Tibial nerve (tissue), 4 donors: ENCODE measurements at regions not wholly inside any gene's neighbourhood (a gene's known extent, or its start where the extent isn't known, plus 50 kb on each side); places are given as distances from the start of the nearest gene placed in this dataset.
"Not testable (repeated sequence)": the region's sequence is repeated elsewhere in the genome, so short reads cannot be mapped to it uniquely, and the experiment has no call there.

Experiments
- DNase-seq, 2 donors: peaks; one replicate each; pipeline ENCODE4 v3.0.0-alpha.2; 2019; ENCODE audit warnings: low spot score in 2 of 2
- H3K27ac ChIP-seq, 4 donors: fragments of 200-600 bp; sonication (generic) in 3 of 4; one replicate each; pipeline ENCODE4 v1.5.1; 2017 to 2019; ENCODE audit warnings: mild to moderate bottlenecking in 1 of 4
- H3K27me3 ChIP-seq, 2 donors: fragments of 200-600 bp; sonication (generic) in 1 of 2; one replicate each; pipeline versions ENCODE4 v1.5.1 to v1.6.0; 2017 to 2019
- H3K36me3 ChIP-seq, 3 donors: fragments of 200-600 bp; sonication (generic); one replicate each; pipeline ENCODE4 v1.5.1; 2018 to 2019
- H3K4me1 ChIP-seq, 4 donors: fragments of 200-600 bp; sonication (generic) in 3 of 4; one replicate each; pipeline ENCODE4 v1.5.1; 2017 to 2019
- H3K4me3 ChIP-seq, 4 donors: fragments of 200-600 bp; sonication (generic) in 3 of 4; one replicate each; pipeline ENCODE4 v1.5.1; 2017 to 2019; ENCODE audit warnings: mild to moderate bottlenecking in 1 of 4, moderate library complexity in 1 of 4
- H3K9me3 ChIP-seq, 4 donors: fragments of 200-600 bp; sonication (generic) in 3 of 4; one replicate each; pipeline ENCODE4 v1.5.1; 2017 to 2019
- EP300 ChIP-seq, 2 donors: sonication (generic); formaldehyde crosslinking; IDR thresholded peaks; one replicate each; pipeline ENCODE4 v1.6.1; 2017; ENCODE audit warnings: antibody characterized with exemption in 2 of 2, mild to moderate bottlenecking in 1 of 2
- POLR2A ChIP-seq, 2 donors: fragments of 450-650 bp; IDR thresholded peaks; one replicate each; pipeline ENCODE4 v1.6.1; 2017; ENCODE audit warnings: antibody characterized with exemption in 2 of 2, mild to moderate bottlenecking in 2 of 2, moderate library complexity in 2 of 2
- WGBS, 2 donors: methylation state at CpG; one replicate each; pipeline ENCODE4 v1.1.5; 2018; 5-methylcytosine and 5-hydroxymethylcytosine counted together
- TF ChIP-seq, protein P1 (sequence below), 5 experiments: fragments of 200-600 bp in 3 of 5; fragments of 450-650 bp in 2 of 5; sonication (generic) in 3 of 5; IDR thresholded peaks; one replicate each; pipeline ENCODE4 v1.5.1; 2016 to 2019; ENCODE audit warnings: antibody characterized with exemption in 5 of 5, mild to moderate bottlenecking in 3 of 5, moderate library complexity in 2 of 5

GRCh38 chr7:29636009-29636351, 72.3 kb downstream of the PRR15 start:
- H3K4me3 ChIP-seq, result no peak overlapping the region
- H3K36me3 ChIP-seq, result no peaks in the 10 kb centered on the region
- 84 to 87% methylated on average over 1 of the region's 1 CpG for WGBS, 2 donors
- peaks cover 0 to 6% (median 0%) of the 10 kb centered on the region in 4 donors for H3K4me1 ChIP-seq
- no peaks in the 10 kb centered on the region for H3K27me3 ChIP-seq
- TF ChIP-seq EP300 (IDR thresholded peaks at IDR 0.05) (no peak), POLR2A (IDR thresholded peaks at IDR 0.05) (no peak)
- TF ChIP-seq, protein P1, sequence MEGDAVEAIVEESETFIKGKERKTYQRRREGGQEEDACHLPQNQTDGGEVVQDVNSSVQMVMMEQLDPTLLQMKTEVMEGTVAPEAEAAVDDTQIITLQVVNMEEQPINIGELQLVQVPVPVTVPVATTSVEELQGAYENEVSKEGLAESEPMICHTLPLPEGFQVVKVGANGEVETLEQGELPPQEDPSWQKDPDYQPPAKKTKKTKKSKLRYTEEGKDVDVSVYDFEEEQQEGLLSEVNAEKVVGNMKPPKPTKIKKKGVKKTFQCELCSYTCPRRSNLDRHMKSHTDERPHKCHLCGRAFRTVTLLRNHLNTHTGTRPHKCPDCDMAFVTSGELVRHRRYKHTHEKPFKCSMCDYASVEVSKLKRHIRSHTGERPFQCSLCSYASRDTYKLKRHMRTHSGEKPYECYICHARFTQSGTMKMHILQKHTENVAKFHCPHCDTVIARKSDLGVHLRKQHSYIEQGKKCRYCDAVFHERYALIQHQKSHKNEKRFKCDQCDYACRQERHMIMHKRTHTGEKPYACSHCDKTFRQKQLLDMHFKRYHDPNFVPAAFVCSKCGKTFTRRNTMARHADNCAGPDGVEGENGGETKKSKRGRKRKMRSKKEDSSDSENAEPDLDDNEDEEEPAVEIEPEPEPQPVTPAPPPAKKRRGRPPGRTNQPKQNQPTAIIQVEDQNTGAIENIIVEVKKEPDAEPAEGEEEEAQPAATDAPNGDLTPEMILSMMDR (IDR thresholded peaks at IDR 0.05), result no peak
- H3K9me3 ChIP-seq, result no peaks in the 10 kb centered on the region
- H3K27ac ChIP-seq, result no peak overlapping the region
- no peak for DNase-seq

DNA sequence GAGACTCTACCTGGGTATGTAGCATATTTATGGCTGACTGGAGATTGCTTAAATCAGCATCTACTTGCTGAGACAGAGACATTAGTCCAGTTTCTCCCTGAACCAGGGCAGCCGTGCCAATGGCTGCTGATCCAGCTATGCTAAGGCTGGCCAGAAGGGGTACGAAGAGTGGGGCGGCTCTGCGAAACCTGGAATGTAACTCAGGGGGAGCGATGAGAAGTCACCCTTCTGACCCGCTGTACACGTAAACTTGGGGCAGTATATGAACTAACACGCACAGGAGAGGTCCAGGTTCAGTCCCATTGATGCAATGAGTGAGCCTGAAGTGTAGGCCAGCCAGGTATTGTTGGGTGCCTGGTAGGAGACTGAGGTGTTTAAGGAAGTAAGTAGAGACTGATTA, 73.7 kb downstream of the PRR15 start:
- H3K9me3 ChIP-seq, result no peaks in the 10 kb centered on the region
- no peaks in the 10 kb centered on the region for H3K36me3 ChIP-seq
- H3K4me1 ChIP-seq, result peaks cover 0 to 6% (median 0%) of the 10 kb centered on the region in 4 donors
- DNase-seq, result no peak
- H3K4me3 ChIP-seq, result no peak overlapping the region
- TF ChIP-seq EP300 (IDR thresholded peaks at IDR 0.05) (no peak), POLR2A (IDR thresholded peaks at IDR 0.05) (no peak)
- TF ChIP-seq, protein P1 (IDR thresholded peaks at IDR 0.05), result no peak
- H3K27ac ChIP-seq, result no peak overlapping the region
- no peaks in the 10 kb centered on the region for H3K27me3 ChIP-seq
- WGBS, 2 donors, result 96 to 99% methylated on average over 8 of the region's 8 CpGs

DNA sequence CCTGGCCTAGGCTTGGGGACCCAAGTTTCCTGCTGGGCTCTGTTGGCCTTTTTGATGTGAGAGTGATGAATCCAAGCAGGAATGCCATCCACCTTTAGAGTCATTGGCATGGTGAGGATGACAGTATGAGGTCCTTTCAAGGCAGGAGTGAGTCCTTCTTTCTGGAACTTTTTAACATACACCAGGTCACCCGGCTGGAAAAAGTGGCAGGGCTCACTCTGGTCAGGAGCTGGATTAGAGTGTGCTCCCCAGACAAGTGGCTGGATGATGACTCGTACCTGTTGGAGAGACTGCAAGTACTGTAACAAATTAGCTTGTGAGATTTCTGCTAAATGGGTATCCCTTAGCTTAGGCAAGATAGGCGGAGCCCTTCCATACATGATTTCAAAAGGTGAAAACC, 75.2 kb downstream of the PRR15 start:
- not testable (repeated sequence) for H3K27me3 ChIP-seq, H3K27ac ChIP-seq, H3K9me3 ChIP-seq, H3K36me3 ChIP-seq, H3K4me3 ChIP-seq, H3K4me1 ChIP-seq, DNase-seq
- 92 to 94% methylated on average over 3 of the region's 3 CpGs for WGBS, 2 donors

DNA sequence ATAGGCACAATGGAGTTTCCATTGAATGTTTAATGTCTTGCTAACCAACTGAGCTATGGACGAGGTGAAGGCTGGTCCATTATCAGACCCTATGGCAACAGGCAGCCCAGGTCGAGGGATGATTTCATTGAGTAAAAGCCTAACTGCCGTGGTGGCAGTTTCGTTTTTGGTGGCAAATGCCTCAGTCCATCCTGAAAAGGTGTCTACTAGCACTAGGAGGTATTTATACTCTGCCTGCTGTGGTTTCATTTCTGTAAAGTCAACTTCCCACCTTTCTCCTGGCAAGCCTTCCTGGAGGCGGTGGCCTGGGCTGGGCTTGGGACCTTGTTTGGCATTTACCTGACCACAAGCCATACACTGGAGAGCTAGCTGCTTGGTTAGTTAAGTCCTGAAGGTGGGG, 75.8 kb downstream of the PRR15 start:
- Histone ChIP-seq H3K9me3 (no peaks in the 10 kb centered on the region), H3K27ac (no peak overlapping the region), H3K36me3 (no peaks in the 10 kb centered on the region), H3K4me3 (no peak overlapping the region), H3K27me3 (no peaks in the 10 kb centered on the region), H3K4me1 (peaks cover 0 to 6% (median 0%) of the 10 kb centered on the region in 4 donors)
- no peak for DNase-seq
- WGBS, 2 donors, result 94 to 97% methylated on average over 4 to 5 of the region's 5 CpGs
- TF ChIP-seq, protein P1 (IDR thresholded peaks at IDR 0.05), result no peak
- no peak for TF ChIP-seq POLR2A (IDR thresholded peaks at IDR 0.05)
- TF ChIP-seq EP300 (IDR thresholded peaks at IDR 0.05), result no peak

- no peak for TF ChIP-seq POLR2A (IDR thresholded peaks at IDR 0.05)
- TF ChIP-seq EP300 (IDR thresholded peaks at IDR 0.05), result no peak
- H3K4me1 ChIP-seq, result peaks cover 0 to 5% (median 0%) of the 10 kb centered on the region in 4 donors
- WGBS, 2 donors, result 53 to 65% methylated on average over 12 of the region's 12 CpGs
Measured at GRCh38 chr7:29639886-29640595, 76.4 kb downstream of the PRR15 start.

DNA sequence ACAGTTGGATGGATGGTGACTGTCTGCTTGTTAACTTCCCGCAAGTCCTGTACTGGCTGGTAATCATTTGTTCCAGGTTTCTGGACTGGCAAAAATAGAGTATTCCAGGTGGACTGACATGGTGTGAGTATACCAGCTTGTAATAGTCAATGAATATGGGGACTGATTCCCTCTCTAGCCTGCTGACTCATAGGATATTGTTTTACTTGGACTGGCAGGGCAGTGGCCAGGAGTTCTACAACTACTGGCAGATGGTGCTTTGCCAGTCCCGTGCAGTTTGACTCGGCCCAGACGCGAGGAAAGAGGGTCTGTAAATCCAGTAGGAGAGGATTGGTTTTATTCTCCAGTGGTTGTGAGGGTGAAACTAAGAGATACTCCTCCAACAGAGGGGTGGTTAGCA, 78.0 kb downstream of the PRR15 start:
- Histone ChIP-seq H3K4me1 (no peaks in the 10 kb centered on the region), H3K4me3 (no peak overlapping the region), H3K27ac (no peak overlapping the region), H3K36me3 (no peaks in the 10 kb centered on the region), H3K9me3 (no peaks in the 10 kb centered on the region), H3K27me3 (no peaks in the 10 kb centered on the region)
- 90 to 95% methylated on average over 5 of the region's 5 CpGs for WGBS, 2 donors
- TF ChIP-seq, protein P1 (IDR thresholded peaks at IDR 0.05), result no peak
- TF ChIP-seq POLR2A (IDR thresholded peaks at IDR 0.05), result no peak
- no peak for TF ChIP-seq EP300 (IDR thresholded peaks at IDR 0.05)
- DNase-seq, result no peak

More at GRCh38 chr7:29639886-29640595, 76.4 kb downstream of the PRR15 start:
- DNase-seq, result no peak
- H3K4me3 ChIP-seq, result no peak overlapping the region
- H3K9me3 ChIP-seq, result no peaks in the 10 kb centered on the region
- no peaks in the 10 kb centered on the region for H3K36me3 ChIP-seq
- no peaks in the 10 kb centered on the region for H3K27me3 ChIP-seq
- no peak overlapping the region for H3K27ac ChIP-seq
